ENCODE measurements at regions not wholly inside any gene's neighbourhood (a gene's known extent, or its start where the extent isn't known, plus 50 kb on each side); places are given as distances from the start of the nearest gene placed in this dataset.

GRCh38 chr21:31480228-31480627 lies 136.2 kb upstream of the TIAM1 start:
- ChIA-PET CTCF (no interaction called here), POLR2A (no interaction called here)
- DNase-seq (ENCODE audit: low read depth, low spot score) (no peak), FAIRE-seq (no peak)
- H3K36me3 ChIP-seq (ENCODE audit: control insufficient read depth in 2 of 2, extremely low read depth in 1 of 2, insufficient read depth in 2 of 2, low read length in 2 of 2): no peaks in the 10 kb centered on the region
- no peaks in the 10 kb centered on the region for H3K27me3 ChIP-seq (ENCODE audit: control insufficient read depth in 2 of 2, insufficient read depth in 2 of 2, low read length in 2 of 2)
- no peak overlapping the region for H3K4me2 ChIP-seq (ENCODE audit: insufficient read depth, low read length)
- BruUV-seq (replicated peaks): no TSS peak
- H4K20me1 ChIP-seq (replicated peaks; ENCODE audit: control insufficient read depth, extremely low read depth, insufficient read depth, low read length): no peaks in the 10 kb centered on the region
- peaks cover 8% of the 10 kb centered on the region for H3K9me3 ChIP-seq (replicated peaks; ENCODE audit: control insufficient read depth, insufficient read depth, low read length)
- H2AFZ ChIP-seq (ENCODE audit: low read depth, low read length): no peak overlapping the region
- intact Hi-C loops (cut with micrococcal nuclease): no loop called here
- no peak overlapping the region for H3K9ac ChIP-seq (replicated peaks; ENCODE audit: extremely low read depth, insufficient read depth, low read length)
- TF ChIP-seq FOS (IDR thresholded peaks at IDR 0.05; ENCODE audit: borderline replicate concordance, insufficient read depth, low read length) (no peak), GATA2 (IDR thresholded peaks at IDR 0.05; ENCODE audit: insufficient read depth, insufficient read length, low read depth, low read length) (no peak), POLR2AphosphoS5 (IDR thresholded peaks at IDR 0.05; ENCODE audit: insufficient read depth, low read depth, low read length) (no peak), MAX (IDR thresholded peaks at IDR 0.05; ENCODE audit: insufficient read depth, insufficient read length) (no peak), EZH2 (IDR thresholded peaks at IDR 0.05; ENCODE audit: borderline replicate concordance, low read depth, low read length, severe bottlenecking) (no peak), POLR2A (IDR thresholded peaks at IDR 0.05; ENCODE audit: low read depth, low read length) (no peak), JUN (IDR thresholded peaks at IDR 0.05; ENCODE audit: borderline replicate concordance, insufficient read depth, insufficient read length, low read depth) (no peak), MYC (IDR thresholded peaks at IDR 0.05; ENCODE audit: low read depth, low read length) (no peak)
- TF ChIP-seq, protein P1, sequence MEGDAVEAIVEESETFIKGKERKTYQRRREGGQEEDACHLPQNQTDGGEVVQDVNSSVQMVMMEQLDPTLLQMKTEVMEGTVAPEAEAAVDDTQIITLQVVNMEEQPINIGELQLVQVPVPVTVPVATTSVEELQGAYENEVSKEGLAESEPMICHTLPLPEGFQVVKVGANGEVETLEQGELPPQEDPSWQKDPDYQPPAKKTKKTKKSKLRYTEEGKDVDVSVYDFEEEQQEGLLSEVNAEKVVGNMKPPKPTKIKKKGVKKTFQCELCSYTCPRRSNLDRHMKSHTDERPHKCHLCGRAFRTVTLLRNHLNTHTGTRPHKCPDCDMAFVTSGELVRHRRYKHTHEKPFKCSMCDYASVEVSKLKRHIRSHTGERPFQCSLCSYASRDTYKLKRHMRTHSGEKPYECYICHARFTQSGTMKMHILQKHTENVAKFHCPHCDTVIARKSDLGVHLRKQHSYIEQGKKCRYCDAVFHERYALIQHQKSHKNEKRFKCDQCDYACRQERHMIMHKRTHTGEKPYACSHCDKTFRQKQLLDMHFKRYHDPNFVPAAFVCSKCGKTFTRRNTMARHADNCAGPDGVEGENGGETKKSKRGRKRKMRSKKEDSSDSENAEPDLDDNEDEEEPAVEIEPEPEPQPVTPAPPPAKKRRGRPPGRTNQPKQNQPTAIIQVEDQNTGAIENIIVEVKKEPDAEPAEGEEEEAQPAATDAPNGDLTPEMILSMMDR (IDR thresholded peaks at IDR 0.05; ENCODE audit: extremely low read depth in 1 of 2, insufficient read depth in 1 of 2, low read depth in 1 of 2, low read length in 2 of 2): no peak
- H3K27ac ChIP-seq (ENCODE audit: insufficient read depth, low read depth, low read length): no peak overlapping the region
- no peaks in the 10 kb centered on the region for H3K79me2 ChIP-seq (ENCODE audit: control insufficient read depth, insufficient read depth, low read length)
- no peak overlapping the region for H3K4me3 ChIP-seq (replicated peaks in 1 of 3; ENCODE audit: insufficient read depth in 1 of 3, low read depth in 1 of 3, low read length in 3 of 3)
- H3K9me1 ChIP-seq (replicated peaks; ENCODE audit: control insufficient read depth, extremely low read depth, insufficient read depth, low read length): no peaks in the 10 kb centered on the region
- dilution Hi-C loops (cut with MboI; ENCODE audit: extremely low pct_ligation_motif_present, low sequenced_read_pairs): no loop called here
- H3K4me1 ChIP-seq (ENCODE audit: control insufficient read depth, extremely low read depth, insufficient read depth, low read length): no peaks in the 10 kb centered on the region
